HG03135 (cell line): ENCODE measurements at regions not wholly inside any gene's neighbourhood (a gene's known extent, or its start where the extent isn't known, plus 50 kb on each side); places are given as distances from the start of the nearest gene placed in this dataset.

Source experiments
- ATAC-seq: cut with Tn5 transposase; IDR thresholded peaks from one replicate; pipeline ENCODE4 v1.9.1; 2021; ENCODE audit warnings: mild to moderate bottlenecking, moderate library complexity; ENCODE audit not compliant: unreplicated experiment

- no peak for ATAC-seq
These were observed 165.6 kb downstream of the AREG start for GRCh38 chr4:74610491-74610890.

DNA sequence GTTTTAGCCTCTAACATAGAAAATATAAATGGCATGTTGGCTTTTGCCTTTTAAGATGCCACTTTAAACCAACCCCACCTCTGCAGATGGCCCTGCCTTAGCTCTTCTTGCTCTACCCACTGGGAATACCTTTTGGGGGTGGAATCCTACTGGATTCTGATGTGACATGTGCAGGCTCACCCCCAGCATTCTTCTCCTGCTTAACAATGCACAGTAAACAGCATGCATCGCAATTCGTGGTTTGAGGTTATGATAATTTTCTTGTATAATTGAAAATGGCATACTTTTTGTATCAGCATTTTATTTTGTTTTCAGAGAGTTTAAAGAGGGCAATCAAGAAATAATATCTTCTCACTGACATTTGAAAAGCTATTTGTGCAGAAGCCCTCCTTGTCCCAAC is 167.9 kb downstream of the AREG start:
- no peak for ATAC-seq

DNA sequence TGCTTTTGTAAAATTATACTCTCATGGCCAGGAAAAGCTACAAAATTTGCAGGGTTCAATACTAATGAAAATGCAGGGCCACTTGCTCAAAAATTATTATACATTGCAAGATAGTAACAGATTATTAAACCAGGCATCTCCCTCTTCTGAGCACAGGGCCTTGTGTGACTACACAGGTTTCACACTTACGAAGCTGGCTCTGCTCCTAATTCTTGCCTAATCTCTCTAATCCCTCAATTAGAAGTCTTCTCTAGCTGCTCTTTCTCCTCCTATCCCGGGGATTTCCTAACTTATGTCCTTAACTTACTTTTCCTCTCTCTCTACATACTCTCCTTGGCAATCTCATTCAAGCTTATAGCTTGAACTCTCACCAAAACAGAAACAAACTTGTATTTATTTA is 168.3 kb downstream of the AREG start:
- ATAC-seq = no peak

- no peak for ATAC-seq
These were observed 170.5 kb downstream of the AREG start for GRCh38 chr4:74615411-74615810.

GRCh38 chr4:74618166-74618565 is 173.2 kb downstream of the AREG start:
- ATAC-seq = no peak

GRCh38 chr4:74618659-74619058 is 173.7 kb downstream of the AREG start:
- ATAC-seq = no peak

DNA sequence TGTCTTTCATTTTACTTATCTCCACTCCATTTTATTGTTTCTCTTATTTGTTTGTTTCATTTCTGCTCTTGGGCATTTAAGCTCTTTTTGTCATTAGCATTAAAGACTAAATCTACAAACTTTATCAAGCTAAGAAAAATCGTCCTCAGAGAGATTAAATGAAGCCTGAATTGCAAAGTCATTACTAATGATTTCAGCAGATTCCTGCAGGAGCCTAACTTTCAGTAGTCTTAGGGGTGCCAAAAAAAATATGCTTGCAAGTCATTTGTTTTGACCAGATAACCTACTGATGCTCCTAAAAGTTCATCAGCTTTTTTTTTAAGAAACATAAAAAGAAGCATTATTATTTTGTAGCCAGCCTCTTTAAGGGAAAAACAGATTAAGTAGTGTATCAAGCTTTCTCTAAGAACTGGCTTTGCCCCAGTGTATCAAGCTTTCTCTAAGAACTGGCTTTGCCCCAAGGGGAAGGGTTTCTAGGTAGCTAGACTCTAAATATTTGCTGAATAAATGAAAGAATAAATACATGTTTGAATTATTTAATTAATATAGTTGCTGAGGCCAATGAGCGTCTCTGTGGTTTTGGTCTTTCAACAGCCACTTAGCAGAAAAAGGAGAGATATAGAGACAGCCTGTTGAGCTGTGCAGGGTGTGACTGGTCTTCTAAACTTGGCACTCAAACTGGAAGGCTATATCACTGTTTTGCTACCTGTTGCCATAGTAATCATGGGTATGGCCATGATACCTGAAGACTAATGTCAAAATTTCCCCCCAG is 174.2 kb downstream of the BTC start:
- no peak for ATAC-seq

GRCh38 chr4:74621616-74622015 is 172.7 kb downstream of the BTC start:
- no peak for ATAC-seq

GRCh38 chr4:74623041-74623440 is 171.3 kb downstream of the BTC start:
- peak; percentile 88 for ATAC-seq

GRCh38 chr4:74624351-74625151 is 169.8 kb downstream of the BTC start:
- ATAC-seq = no peak

- ATAC-seq = no peak
These were observed 168.3 kb downstream of the BTC start for GRCh38 chr4:74625981-74626380.

GRCh38 chr4:74627093-74627492 is 167.2 kb downstream of the BTC start:
- ATAC-seq = no peak

DNA sequence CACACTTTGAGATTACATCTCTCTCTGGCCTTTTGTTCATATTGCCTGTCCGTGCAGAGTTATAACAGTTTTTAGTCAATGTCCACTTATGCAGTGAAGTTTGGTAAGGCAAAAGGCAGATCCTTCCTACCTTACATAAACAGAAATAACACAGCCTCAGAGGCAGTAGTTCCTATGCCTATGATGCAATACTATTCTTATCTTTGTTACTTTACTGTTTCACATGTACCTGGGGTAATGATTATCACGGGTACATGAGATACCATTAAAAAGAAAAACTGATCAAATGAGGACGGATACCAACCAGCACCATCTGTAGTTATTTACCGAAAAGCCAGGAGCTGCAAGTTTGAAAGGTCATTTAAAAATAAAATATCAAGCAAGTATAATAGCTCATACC is 166.8 kb downstream of the BTC start:
- no peak for ATAC-seq

- ATAC-seq = no peak
These were observed 165.3 kb downstream of the BTC start for GRCh38 chr4:74628852-74629620.

- no peak for ATAC-seq
These were observed 163.8 kb downstream of the BTC start for GRCh38 chr4:74630551-74630950.

DNA sequence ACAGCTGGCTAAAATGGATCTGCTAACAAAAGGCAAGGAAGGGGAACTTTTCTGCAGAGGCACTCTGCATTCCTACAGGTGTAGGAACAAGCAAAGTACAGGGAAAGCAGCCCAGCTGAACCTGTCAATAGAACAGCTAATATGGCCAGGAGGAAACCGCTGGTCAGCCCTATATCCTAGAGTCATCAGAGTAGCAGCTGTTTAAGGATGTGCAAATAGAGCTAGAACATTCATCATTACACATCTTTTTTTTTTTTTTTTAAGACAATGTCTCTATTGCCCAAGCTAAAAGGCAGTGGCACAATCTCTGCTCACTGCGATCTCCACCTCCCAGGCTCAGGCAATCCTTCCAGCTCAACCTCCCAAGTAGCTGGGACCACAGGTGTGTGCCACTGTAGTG is 163.0 kb downstream of the BTC start:
- no peak for ATAC-seq

- ATAC-seq = no peak
These were observed 162.3 kb downstream of the BTC start for GRCh38 chr4:74631988-74632387.

GRCh38 chr4:74632634-74633033 is 161.7 kb downstream of the BTC start:
- ATAC-seq = no peak

DNA sequence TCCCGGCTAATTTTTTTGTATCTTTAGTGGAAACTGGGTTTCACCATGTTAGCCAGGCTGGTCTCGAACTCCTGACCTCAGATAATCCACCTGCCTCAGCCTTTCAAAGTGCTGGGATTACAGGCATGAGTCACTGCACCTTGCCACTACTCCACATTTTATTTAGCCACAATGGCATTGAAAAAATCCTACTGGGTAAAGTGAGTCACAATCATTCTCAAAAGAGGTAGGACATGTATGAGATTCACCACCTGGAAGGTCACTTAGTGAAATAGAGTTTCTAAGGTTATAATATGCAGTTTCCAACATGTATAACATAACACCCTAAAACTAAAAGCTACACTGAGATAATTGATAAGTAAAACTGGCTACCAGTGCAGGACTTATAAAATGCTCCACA is 159.2 kb downstream of the BTC start:
- ATAC-seq = no peak

- no peak for ATAC-seq
These were observed 158.7 kb downstream of the BTC start for GRCh38 chr4:74635490-74636123.

DNA sequence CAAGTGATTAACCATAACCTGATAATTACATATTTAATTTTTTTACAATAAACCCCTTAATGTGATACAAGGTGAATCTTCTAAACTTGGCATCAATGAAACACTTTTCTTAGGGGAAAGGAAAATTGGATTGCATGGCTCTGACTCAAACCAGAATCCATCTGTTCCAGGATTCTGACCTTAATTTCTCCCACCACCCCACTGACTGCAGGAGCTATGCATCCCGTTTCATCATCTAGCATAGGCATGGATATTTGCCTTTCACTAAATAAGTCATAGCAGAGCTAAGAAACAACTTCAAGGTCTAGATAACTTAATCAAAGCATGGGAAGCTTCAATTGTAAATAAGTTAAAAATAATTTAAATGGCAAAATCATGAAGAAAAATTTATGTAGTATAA is 156.3 kb downstream of the BTC start:
- no peak for ATAC-seq
